ENCODE measurements at regions not wholly inside any gene's neighbourhood (a gene's known extent, or its start where the extent isn't known, plus 50 kb on each side); places are given as distances from the start of the nearest gene placed in this dataset.
"Not testable (repeated sequence)": the region's sequence is repeated elsewhere in the genome, so short reads cannot be mapped to it uniquely, and the experiment has no call there.

GRCh38 chr14:25820368-25820767 lies 770.4 kb upstream of the STXBP6 start:
- H3K9ac ChIP-seq (ENCODE audit: low read length): no peak overlapping the region
- H3K4me3 ChIP-seq (ENCODE audit: low read length): no peak overlapping the region
- no peak for TF ChIP-seq EZH2phosphoT487 (IDR thresholded peaks at IDR 0.05; ENCODE audit: low read depth)
- TF ChIP-seq CTCF (IDR thresholded peaks at IDR 0.05; ENCODE audit: low read depth, low read length): no peak
- H2AFZ ChIP-seq (ENCODE audit: low read depth, low read length): no peak overlapping the region
- no peak overlapping the region for H3K4me2 ChIP-seq (ENCODE audit: low read length)
- H4K20me1 ChIP-seq (ENCODE audit: insufficient read depth, low read length): no peaks in the 10 kb centered on the region
- H3K27ac ChIP-seq (ENCODE audit: low read length): no peak overlapping the region
- no peaks in the 10 kb centered on the region for H3K9me3 ChIP-seq (ENCODE audit: insufficient read depth, low read length)
- no peaks in the 10 kb centered on the region for H3K27me3 ChIP-seq (ENCODE audit: low read depth, low read length)
- H3K4me1 ChIP-seq (ENCODE audit: low read length): no peaks in the 10 kb centered on the region
- H3K79me2 ChIP-seq (ENCODE audit: low read length): no peaks in the 10 kb centered on the region
- H3K36me3 ChIP-seq (replicated peaks; ENCODE audit: low read depth, low read length): no peaks in the 10 kb centered on the region

- H3K79me2 ChIP-seq (ENCODE audit: low read length); H3K9me3 ChIP-seq (ENCODE audit: insufficient read depth, low read length); H4K20me1 ChIP-seq (ENCODE audit: insufficient read depth, low read length); H2AFZ ChIP-seq (ENCODE audit: low read depth, low read length); H3K4me1 ChIP-seq (ENCODE audit: low read length); H3K9ac ChIP-seq (ENCODE audit: low read length); H3K27ac ChIP-seq (ENCODE audit: low read length); H3K4me2 ChIP-seq (ENCODE audit: low read length); H3K4me3 ChIP-seq (ENCODE audit: low read length); H3K36me3 ChIP-seq (replicated peaks; ENCODE audit: low read depth, low read length); H3K27me3 ChIP-seq (ENCODE audit: low read depth, low read length): not testable (repeated sequence)
Observed at GRCh38 chr14:25814622-25815021, 764.7 kb upstream of the STXBP6 start.

GRCh38 chr14:25803386-25804018 lies 753.6 kb upstream of the STXBP6 start:
- Histone ChIP-seq H4K20me1 (ENCODE audit: insufficient read depth, low read length) (no peaks in the 10 kb centered on the region), H3K36me3 (replicated peaks; ENCODE audit: low read depth, low read length) (no peaks in the 10 kb centered on the region), H2AFZ (ENCODE audit: low read depth, low read length) (no peak overlapping the region), H3K79me2 (ENCODE audit: low read length) (no peaks in the 10 kb centered on the region), H3K9ac (ENCODE audit: low read length) (no peak overlapping the region), H3K4me2 (ENCODE audit: low read length) (no peak overlapping the region), H3K4me1 (ENCODE audit: low read length) (no peaks in the 10 kb centered on the region), H3K27ac (ENCODE audit: low read length) (no peak overlapping the region), H3K9me3 (ENCODE audit: insufficient read depth, low read length) (no peaks in the 10 kb centered on the region), H3K27me3 (ENCODE audit: low read depth, low read length) (no peaks in the 10 kb centered on the region), H3K4me3 (ENCODE audit: low read length) (no peak overlapping the region)
- TF ChIP-seq CTCF (IDR thresholded peaks at IDR 0.05; ENCODE audit: low read depth, low read length) (no peak), EZH2phosphoT487 (IDR thresholded peaks at IDR 0.05; ENCODE audit: low read depth) (no peak)

GRCh38 chr14:25800841-25801240 lies 750.9 kb upstream of the STXBP6 start:
- Histone ChIP-seq H3K4me3 (ENCODE audit: low read length) (no peak overlapping the region), H3K9me3 (ENCODE audit: insufficient read depth, low read length) (no peaks in the 10 kb centered on the region), H4K20me1 (ENCODE audit: insufficient read depth, low read length) (no peaks in the 10 kb centered on the region), H3K4me2 (ENCODE audit: low read length) (no peak overlapping the region), H3K36me3 (replicated peaks; ENCODE audit: low read depth, low read length) (no peaks in the 10 kb centered on the region), H3K9ac (ENCODE audit: low read length) (no peak overlapping the region), H2AFZ (ENCODE audit: low read depth, low read length) (no peak overlapping the region), H3K27me3 (ENCODE audit: low read depth, low read length) (no peaks in the 10 kb centered on the region), H3K4me1 (ENCODE audit: low read length) (no peaks in the 10 kb centered on the region), H3K79me2 (ENCODE audit: low read length) (no peaks in the 10 kb centered on the region), H3K27ac (ENCODE audit: low read length) (no peak overlapping the region)
- TF ChIP-seq EZH2phosphoT487 (IDR thresholded peaks at IDR 0.05; ENCODE audit: low read depth) (no peak), CTCF (IDR thresholded peaks at IDR 0.05; ENCODE audit: low read depth, low read length) (no peak)
